Activated naive CD4-positive, alpha-beta T cell (primary cell): ENCODE measurements at regions not wholly inside any gene's neighbourhood (a gene's known extent, or its start where the extent isn't known, plus 50 kb on each side); places are given as distances from the start of the nearest gene placed in this dataset.
"Not testable (repeated sequence)": the region's sequence is repeated elsewhere in the genome, so short reads cannot be mapped to it uniquely, and the experiment has no call there.

Experiments used
- DNase-seq, 4 experiments: peaks; one replicate each; lab custom pipeline; 2025; lab: John Stamatoyannopoulos, UW

DNA sequence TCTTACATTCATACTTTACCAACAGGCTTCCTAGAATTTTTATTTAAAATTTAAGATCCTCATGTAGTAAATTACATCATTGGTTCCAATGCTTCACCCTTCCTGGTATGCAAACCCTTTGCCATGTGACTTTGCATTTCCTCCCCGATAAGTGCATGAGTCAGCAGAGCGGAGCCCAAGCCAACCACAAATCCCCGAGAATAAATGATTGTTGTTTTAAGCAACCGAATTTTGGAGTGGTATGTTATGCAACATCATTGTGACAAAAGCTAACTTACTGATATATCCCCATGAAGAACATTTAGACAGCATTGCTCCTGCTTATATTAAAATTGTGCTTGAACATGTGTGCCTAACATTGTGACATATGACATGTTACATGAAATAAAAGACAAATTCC is 199.4 kb upstream of the DDX53 start:
- DNase-seq, result no peak

DNA sequence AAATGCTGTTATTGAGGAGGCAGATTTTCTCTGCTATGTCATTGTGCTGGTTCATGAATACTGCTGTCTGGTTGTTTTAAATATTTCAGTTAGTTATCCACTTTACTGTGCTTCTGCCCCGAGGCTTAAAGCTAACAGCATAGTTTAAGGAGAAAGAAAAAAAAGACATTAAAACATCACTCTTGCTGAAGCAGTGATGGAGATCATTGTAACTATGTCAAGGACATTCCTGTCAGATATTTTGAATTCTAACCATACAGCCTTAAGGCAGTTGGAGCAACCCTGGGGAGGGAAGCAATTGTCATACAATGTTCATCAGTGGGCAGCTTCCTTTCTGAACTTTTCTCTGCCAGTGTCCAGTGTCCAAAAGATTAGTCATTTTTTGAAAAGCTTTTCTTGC is 199.0 kb upstream of the DDX53 start:
- no peak for DNase-seq

DNA sequence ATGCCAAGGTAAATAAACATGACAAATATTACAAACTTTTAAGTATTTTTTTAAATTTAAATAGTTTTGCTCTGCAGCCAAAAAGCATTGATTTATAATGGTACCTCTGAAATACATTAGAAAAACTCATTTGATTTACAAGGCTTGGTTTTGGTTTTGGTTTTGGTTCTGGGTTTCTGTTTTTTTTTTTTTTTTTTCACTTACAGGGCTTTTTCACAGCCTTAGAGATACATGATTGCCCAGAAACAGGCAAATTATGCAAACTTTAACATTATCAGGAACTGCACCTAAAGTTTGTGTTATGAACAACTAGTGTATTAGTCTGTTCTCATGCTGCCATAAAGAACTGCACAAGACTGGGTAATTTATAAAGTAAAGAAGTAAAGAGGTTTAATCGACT is 196.4 kb upstream of the DDX53 start:
- no peak for DNase-seq

DNA sequence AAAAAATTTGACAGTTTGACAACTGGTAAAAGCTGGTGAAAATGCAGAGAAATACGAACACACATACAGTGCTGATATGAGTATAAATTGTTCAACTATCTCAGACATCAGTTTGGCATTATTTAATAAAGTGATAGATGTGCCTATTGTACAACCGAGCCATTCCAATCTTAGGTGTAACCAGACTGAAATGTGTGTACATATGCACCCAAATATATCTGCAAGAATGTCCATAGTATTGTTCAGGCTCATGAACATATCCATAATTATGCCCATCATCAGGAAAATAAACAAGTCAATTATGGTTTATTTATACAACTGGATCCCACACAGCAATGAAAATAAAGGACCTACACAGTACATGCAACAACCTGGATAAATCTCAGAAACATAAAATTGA is 188.9 kb upstream of the DDX53 start:
- no peak for DNase-seq

DNA sequence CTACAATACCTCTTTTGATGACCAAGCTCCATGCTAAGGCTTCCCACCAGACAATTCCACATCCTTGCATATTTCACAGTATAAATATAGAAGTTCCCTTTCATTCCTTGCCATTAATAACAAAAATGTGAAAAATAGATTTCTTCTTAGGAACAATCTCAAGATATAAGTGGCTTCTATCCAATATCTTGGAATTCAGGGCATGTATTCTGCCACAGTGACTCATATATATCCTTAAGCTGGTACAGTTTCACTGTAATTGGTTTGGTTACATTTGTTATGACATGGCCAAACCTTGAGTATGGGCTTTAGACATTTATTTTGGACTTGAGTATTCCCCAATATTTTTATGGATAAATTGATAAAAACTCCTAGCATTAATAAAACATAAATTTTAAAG is 181.7 kb upstream of the DDX53 start:
- no peak for DNase-seq

DNA sequence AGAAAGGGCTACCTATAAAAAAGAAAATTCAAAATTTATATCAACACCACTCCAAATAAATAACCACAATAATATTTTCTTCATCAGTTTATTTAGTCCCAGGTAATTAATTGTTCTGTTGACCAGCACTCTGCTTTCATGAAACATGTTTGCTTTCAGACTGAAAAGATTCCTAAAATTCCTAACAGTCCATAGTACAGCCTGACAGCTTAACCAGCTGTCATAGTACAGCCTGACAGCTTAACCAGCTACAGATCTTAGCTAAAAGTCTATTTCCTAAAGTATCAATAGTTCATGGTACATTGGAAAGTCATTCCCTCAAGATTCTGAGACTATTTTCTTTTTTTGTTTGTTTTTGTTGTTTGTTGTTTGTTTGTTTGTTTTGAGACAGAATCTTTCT is 144.1 kb upstream of the DDX53 start:
- no peak for DNase-seq

DNA sequence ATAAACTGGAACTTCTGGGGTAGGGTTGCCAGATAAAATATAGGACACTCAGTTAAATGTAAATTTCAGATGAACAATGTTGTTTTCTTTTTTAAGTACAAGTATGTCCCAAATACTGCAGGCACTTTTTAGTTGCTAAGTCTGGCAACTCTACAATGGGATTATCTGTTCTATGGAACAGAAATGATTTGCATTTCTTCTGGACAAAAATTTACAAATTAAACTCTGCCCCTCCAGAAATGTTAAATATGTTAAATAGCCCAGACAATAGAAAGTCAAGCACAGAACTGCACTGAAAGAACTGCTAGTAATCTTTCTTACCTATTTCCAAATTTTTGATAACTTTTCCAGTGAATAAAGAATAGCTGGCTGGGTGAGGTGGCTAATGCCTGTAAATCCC is 140.1 kb upstream of the DDX53 start:
- no peak for DNase-seq

DNA sequence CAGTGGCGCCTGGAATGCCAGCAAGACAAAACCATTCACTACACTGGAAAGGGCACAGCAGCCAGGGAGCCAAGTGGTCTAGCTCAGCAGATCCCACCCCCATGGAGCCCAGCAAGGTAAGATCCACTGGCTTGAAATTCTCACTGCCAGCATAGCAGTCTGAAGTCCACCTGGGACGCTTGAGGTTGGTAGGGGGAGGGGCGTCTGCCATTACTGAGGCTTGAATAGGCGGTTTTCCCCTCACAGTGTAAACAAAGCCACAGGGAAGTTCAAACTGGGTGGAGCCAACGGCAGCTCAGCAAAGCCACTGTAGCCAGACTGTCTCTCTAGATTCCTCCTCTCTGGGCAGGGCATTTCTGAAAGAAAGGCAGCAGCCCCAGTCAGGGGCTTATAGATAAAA is 133.0 kb upstream of the DDX53 start:
- DNase-seq, result not testable (repeated sequence)

DNA sequence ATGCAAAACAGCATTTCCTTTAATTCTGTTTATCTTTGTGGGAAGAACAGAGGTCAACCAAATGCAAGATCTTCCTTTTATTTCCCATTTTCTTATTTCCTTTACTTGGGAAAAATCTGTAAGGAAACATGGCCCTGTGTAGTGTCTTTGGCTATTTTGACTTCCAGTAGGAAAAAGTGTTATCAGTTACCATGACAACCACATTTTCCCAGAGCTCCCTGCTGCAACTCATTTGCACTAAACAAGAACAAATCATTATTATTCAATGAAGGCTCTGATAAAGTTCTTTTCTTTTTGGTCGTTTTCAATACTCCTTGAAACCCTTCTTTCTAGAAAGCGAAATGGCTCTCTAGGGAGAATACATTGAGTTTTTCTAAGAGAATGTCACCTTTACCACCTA is 117.2 kb upstream of the DDX53 start:
- no peak for DNase-seq

DNA sequence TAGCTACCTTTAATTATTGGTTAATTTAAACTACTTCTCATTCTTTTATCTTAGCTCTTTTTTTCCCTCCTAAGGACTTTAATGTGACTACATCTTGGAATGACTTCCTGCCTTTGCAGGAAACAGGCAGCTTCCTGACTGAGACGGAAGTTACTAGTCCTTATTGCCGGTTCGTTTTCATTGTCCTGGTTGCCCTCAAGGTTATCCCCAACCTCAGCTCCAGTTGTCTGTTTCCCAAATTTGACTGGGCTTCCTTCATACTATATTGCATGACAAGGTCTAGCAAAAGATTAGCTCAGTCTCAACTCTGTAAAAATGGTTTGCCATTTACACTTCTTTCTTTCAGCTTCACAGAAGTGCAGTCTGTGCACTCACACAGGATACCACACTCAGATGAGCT is 109.9 kb upstream of the DDX53 start:
- no peak for DNase-seq

DNA sequence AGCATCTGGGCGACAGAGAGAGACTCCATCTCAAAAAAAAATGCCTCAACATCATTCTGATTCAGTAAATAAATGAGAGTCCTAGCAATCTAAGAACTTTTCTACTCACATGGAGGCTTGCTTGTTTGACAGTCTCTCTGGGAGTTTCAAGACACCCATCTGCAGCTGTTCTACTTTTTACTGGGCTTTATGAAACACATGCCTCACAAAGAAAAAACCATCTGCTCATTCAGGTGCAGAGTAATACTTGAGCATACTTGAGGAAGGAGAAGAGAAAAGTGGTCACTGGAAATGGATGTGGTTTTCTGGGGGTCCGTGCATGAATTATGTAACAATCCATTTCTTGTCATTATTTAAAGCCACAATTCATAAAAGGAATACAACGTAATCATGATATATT is 87.1 kb upstream of the DDX53 start:
- no peak for DNase-seq

DNA sequence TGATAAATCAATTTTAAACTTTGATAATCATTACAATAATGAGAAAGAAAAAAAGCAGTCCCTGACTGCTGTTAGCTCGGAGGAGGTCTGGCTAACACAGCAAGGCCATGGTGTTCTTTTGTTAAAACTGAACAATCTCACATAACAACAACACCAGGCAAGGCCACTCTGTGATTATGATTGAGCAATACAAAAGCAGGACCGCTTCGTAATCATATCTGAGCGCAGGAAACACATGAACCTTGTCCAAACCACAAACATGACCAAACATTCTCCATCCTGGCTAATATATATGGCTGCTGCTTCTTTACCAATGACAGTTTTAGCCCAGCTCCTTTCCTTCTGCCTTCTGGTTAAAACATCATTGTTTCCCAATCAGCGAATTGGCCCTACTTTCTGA is 76.8 kb upstream of the DDX53 start:
- DNase-seq, result no peak

DNA sequence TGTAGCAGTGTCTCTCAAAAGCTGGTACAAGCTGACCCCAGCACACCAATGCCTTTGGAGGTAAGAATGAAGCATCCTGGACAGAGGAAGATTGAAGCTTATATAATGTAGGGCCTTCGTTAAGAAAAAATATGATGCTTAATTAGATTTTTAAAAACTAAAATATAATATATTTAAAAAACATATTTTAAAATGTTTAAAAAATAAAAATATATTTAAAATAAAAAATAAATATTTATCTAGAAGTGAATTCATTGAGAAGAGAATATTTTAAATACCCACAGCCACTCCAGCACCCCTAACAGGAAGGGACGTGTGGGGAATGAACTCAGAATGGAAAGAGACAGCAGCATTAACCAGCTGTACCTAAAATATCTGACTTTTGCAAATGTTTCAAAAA is 65.1 kb upstream of the DDX53 start:
- DNase-seq, result no peak

DNA sequence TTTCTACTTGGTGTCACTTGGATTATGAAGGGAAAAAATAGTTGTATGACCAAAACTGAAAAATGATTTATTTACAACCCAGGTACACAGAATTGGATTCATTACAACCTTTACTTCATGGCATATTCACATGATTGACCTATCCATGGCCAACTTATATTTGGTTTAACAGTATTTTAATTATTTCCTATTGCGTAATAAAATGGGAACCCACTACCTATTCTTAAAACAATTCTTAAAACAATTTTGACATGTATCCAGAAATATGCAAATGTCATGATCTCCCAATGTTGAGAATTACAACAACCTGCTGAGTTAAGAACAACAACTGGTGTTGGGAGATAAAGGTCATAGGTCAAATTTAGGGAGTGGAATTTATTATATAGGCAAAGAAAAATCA is 54.8 kb upstream of the DDX53 start:
- DNase-seq, result no peak
